Psoas muscle (tissue), 7 donors: ENCODE measurements at regions not wholly inside any gene's neighbourhood (a gene's known extent, or its start where the extent isn't known, plus 50 kb on each side); places are given as distances from the start of the nearest gene placed in this dataset.
A peak's percentile ranks its signal among the peaks of the same experiment; 100 is the strongest.

ENCODE experiments used
- ATAC-seq, 4 donors: fragments of 200-7000 bp; cut with Tn5 transposase; one replicate each; pipeline ENCODE4 v1.9.1; 2020; ENCODE audit warnings: moderate library complexity in 3 of 4, mild to moderate bottlenecking in 2 of 4
- DNase-seq, 2 donors: peaks; one replicate each; pipeline ENCODE4 v3.0.0-alpha.2; 2020
- H3K27ac ChIP-seq: fragments of 200-600 bp; one replicate; pipeline ENCODE4 v1.8.0; 2022
- H3K27me3 ChIP-seq, 3 donors: fragments of 200-600 bp in 1 of 3; one replicate each; pipeline versions ENCODE4 v1.6.1 to v1.8.0; 2013 to 2022; ENCODE audit warnings: low read length in 2 of 3, mild to moderate bottlenecking in 2 of 3, moderate library complexity in 1 of 3; ENCODE audit not compliant: insufficient read depth in 3 of 3
- H3K36me3 ChIP-seq, 2 donors: fragments of 200-600 bp in 1 of 2; one replicate each; pipeline versions ENCODE4 v1.6.1 to v1.8.0; 2013 to 2022; ENCODE audit warnings: low read depth in 1 of 2, mild to moderate bottlenecking in 1 of 2, moderate library complexity in 1 of 2; ENCODE audit not compliant: insufficient read depth in 1 of 2
- H3K4me1 ChIP-seq: fragments of 200-600 bp; one replicate; pipeline ENCODE4 v1.8.0; 2022
- H3K4me3 ChIP-seq: fragments of 200-600 bp; one replicate; pipeline ENCODE4 v1.8.0; 2022; ENCODE audit warnings: mild to moderate bottlenecking
- H3K9me3 ChIP-seq: fragments of 200-600 bp; one replicate; pipeline ENCODE4 v1.8.0; 2022
- CTCF ChIP-seq: fragments of 200-600 bp; IDR thresholded peaks from one replicate; pipeline ENCODE4 v1.8.0; 2022; ENCODE audit warnings: antibody characterized with exemption
- WGBS, 3 donors: extraction: QIAGEN DNeasy Blood & Tissue Kit; methylation state at CpG; one replicate each; pipeline versions ENCODE4 v1.1.6 to v1.1.7; 2013; 5-methylcytosine and 5-hydroxymethylcytosine counted together
- intact Hi-C, 2 donors: fragments of 100-400 bp; cut with DNase I; formaldehyde crosslinking; loops; one replicate each; pipeline versions ENCODE4 v1.11.0 to v1.14.2; 2022
- donor health status: healthy with polysubstance abuse.
- donor health status: DM: no; HTN: no; CAD: no; lungs with moderate emphysema.
- donor health status: Bipolar disorder and iron deficiency.
- donor health status: healthy.
- donor health status: DM: yes; HTN: yes; CAD: no.
- donor health status: DM: no; HTN: no; CAD: no.
- donor health status: DM: yes; HTN: yes; CAD: no.

- no peak overlapping the region for H3K4me3 ChIP-seq
- no peak for ATAC-seq
- intact Hi-C loops: loop anchor here in 1 of 2 donors (5.0 kb wide), 1 partner anchor 107 kb away; no protein-coding TSS in a partner anchor
Observed at GRCh38 chr9:84169240-84169639, 171.3 kb downstream of the SLC28A3 start.

GRCh38 chr9:84170521-84171141 lies 169.9 kb downstream of the SLC28A3 start:
- WGBS, 3 donors: 16 to 24% (median 20%) methylated on average over 9 of the region's 9 CpGs
- Histone ChIP-seq H3K4me1 (peaks cover 32% of the 10 kb centered on the region), H3K9me3 (no peaks in the 10 kb centered on the region), H3K27ac (peak overlapping the region; percentile 79), H3K4me3 (no peak overlapping the region), H3K36me3 (no peaks in the 10 kb centered on the region), H3K27me3 (no peaks in the 10 kb centered on the region)
- no peak for TF ChIP-seq CTCF
- DNase-seq (peak; percentile 76 to 94), ATAC-seq (peak; percentile 87 to 96 (median 91))
- intact Hi-C loops: loop anchor here (5.0 kb wide), 5 partner anchors 92 to 233 kb away; partner anchors contain the start of genes HNRNPK (in 1 of the 2) and RMI1 (in 1 of the 2)

More at GRCh38 chr9:84169240-84169639, 171.3 kb downstream of the SLC28A3 start:
- Histone ChIP-seq H3K27me3 (no peaks in the 10 kb centered on the region), H3K4me1 (peaks cover 35% of the 10 kb centered on the region), H3K9me3 (no peaks in the 10 kb centered on the region), H3K36me3 (no peaks in the 10 kb centered on the region), H3K27ac (peak overlapping the region; percentile 79)
- no peak for TF ChIP-seq CTCF
- no peak for DNase-seq

GRCh38 chr9:84173961-84174360 lies 166.6 kb downstream of the SLC28A3 start:
- Histone ChIP-seq H3K9me3 (no peaks in the 10 kb centered on the region), H3K27ac (no peak overlapping the region), H3K36me3 (no peaks in the 10 kb centered on the region), H3K4me3 (no peak overlapping the region), H3K4me1 (peaks cover 22% of the 10 kb centered on the region), H3K27me3 (no peaks in the 10 kb centered on the region)
- intact Hi-C loops: loop anchor here (5.0 kb wide), 5 partner anchors 88 to 237 kb away; partner anchors contain the start of genes HNRNPK (in 1 of the 2) and RMI1 (in 1 of the 2)
- TF ChIP-seq CTCF: no peak
- WGBS, 3 donors: 82 to 89% (median 86%) methylated on average over 2 of the region's 2 CpGs
- ATAC-seq (no peak), DNase-seq (no peak)

GRCh38 chr9:84174486-84174885 lies 166.1 kb downstream of the SLC28A3 start:
- peaks cover 17% of the 10 kb centered on the region for H3K4me1 ChIP-seq
- H3K9me3 ChIP-seq: no peaks in the 10 kb centered on the region
- WGBS, 3 donors: 80 to 89% (median 88%) methylated on average over 1 of the region's 1 CpG
- intact Hi-C loops: loop anchor here (5.0 kb wide), 5 partner anchors 88 to 237 kb away; partner anchors contain the start of genes HNRNPK (in 1 of the 2) and RMI1 (in 1 of the 2)
- DNase-seq (no peak), ATAC-seq (no peak)
- TF ChIP-seq CTCF: no peak
- no peak overlapping the region for H3K27ac ChIP-seq
- no peaks in the 10 kb centered on the region for H3K27me3 ChIP-seq
- H3K36me3 ChIP-seq: no peaks in the 10 kb centered on the region
- no peak overlapping the region for H3K4me3 ChIP-seq
